ENCODE measurements at regions not wholly inside any gene's neighbourhood (a gene's known extent, or its start where the extent isn't known, plus 50 kb on each side); places are given as distances from the start of the nearest gene placed in this dataset.

DNA sequence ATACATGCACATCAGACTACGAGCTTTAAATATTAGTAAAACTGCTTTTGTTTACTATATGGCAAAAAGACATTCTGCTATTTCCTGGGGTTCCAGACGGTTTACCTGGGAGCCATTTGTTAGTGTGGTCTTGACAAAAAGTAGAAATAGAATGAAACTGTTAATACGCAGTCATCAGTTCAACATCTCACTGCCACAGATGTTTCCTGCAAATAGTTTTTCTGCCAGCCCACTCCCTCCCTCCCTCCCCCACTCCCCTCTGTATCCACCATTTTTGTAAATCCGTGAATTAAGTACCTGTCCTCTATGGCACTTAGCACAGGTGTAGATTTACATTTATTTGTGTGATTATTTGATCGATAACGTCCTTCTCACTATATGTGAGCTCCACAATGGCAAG, 74.6 kb upstream of the TPK1 start:
- TF ChIP-seq POLR2A (IDR thresholded peaks at IDR 0.05; ENCODE audit: low read depth, low read length) (no peak), SMC3 (IDR thresholded peaks at IDR 0.05; ENCODE audit: low read depth, low read length) (no peak), RCOR1 (IDR thresholded peaks at IDR 0.05; ENCODE audit: insufficient replicate concordance, low read length) (no peak), CEBPB (IDR thresholded peaks at IDR 0.05; ENCODE audit: low read depth, low read length) (no peak)
- TF ChIP-seq, protein P1, sequence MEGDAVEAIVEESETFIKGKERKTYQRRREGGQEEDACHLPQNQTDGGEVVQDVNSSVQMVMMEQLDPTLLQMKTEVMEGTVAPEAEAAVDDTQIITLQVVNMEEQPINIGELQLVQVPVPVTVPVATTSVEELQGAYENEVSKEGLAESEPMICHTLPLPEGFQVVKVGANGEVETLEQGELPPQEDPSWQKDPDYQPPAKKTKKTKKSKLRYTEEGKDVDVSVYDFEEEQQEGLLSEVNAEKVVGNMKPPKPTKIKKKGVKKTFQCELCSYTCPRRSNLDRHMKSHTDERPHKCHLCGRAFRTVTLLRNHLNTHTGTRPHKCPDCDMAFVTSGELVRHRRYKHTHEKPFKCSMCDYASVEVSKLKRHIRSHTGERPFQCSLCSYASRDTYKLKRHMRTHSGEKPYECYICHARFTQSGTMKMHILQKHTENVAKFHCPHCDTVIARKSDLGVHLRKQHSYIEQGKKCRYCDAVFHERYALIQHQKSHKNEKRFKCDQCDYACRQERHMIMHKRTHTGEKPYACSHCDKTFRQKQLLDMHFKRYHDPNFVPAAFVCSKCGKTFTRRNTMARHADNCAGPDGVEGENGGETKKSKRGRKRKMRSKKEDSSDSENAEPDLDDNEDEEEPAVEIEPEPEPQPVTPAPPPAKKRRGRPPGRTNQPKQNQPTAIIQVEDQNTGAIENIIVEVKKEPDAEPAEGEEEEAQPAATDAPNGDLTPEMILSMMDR (conservative IDR thresholded peaks at IDR 0.05; ENCODE audit: low read depth, low read length), result no peak

Measured in IMR-90 (cell line).